ENCODE measurements at regions not wholly inside any gene's neighbourhood (a gene's known extent, or its start where the extent isn't known, plus 50 kb on each side); places are given as distances from the start of the nearest gene placed in this dataset.

DNA sequence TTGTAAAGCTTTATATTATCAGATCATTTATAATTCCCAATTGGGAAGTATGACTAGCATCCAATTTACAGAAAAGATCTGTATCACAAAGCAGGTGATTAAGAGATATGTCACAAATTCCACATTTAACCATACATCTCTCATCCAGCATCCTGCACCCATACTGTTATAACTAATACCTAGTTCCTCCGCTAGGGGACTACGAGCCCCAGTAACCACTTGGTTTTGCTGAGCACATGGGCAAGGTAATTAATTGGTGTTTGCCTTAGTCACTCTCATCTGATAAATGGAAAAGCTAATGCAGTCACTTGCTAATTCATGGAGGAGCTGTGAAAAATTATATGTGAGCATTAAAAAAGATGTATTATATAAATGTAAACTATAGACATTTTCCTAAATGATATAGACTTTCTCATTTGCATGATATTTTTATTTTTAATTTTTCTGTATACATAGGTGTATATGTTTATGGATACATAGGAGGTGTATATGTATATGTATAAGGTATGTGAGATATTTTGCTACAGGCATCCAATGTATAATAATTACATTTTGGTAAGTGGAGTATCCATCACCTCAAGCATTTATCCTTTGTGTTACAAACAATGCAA lies 1031.8 kb downstream of the GALC start:
- DNase-seq (ENCODE audit: low read depth) = no peak
- no peak overlapping the region for H3K4me3 ChIP-seq (ENCODE audit: low read depth, low read length)
- TF ChIP-seq, protein P1, sequence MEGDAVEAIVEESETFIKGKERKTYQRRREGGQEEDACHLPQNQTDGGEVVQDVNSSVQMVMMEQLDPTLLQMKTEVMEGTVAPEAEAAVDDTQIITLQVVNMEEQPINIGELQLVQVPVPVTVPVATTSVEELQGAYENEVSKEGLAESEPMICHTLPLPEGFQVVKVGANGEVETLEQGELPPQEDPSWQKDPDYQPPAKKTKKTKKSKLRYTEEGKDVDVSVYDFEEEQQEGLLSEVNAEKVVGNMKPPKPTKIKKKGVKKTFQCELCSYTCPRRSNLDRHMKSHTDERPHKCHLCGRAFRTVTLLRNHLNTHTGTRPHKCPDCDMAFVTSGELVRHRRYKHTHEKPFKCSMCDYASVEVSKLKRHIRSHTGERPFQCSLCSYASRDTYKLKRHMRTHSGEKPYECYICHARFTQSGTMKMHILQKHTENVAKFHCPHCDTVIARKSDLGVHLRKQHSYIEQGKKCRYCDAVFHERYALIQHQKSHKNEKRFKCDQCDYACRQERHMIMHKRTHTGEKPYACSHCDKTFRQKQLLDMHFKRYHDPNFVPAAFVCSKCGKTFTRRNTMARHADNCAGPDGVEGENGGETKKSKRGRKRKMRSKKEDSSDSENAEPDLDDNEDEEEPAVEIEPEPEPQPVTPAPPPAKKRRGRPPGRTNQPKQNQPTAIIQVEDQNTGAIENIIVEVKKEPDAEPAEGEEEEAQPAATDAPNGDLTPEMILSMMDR (IDR thresholded peaks at IDR 0.05; ENCODE audit: low read depth, low read length, missing control alignments) = peak; percentile 51
- in situ Hi-C loops (cut with HindIII; ENCODE audit: low sequenced_read_pairs) = no loop called here

DNA sequence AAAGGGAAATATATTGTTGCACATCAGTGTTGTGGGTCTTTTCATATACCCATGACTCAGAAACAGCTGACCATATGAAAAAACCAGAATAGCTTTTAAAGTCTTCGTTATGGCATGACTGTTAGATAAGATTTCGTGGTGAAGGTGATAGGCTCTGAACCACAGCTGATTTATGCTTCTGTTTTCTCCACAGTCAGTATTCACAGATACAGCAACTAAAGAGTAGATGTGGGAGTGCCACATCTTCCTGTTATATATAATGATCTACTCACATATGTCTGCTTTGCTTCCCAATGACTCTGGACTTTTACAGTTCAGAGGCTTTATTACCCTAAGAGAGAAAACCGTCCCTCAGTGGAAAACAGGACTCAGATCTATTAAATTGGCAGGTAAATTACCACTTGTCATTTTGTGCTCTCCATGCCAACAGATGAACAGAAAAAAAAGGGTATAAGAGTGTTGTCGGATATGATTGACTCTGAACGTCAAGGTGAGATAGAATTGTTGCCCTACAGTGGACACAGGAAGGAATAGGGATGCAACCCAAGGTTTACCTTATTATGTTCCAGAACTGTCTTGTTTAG lies 1037.1 kb downstream of the GALC start:
- in situ Hi-C loops (cut with HindIII; ENCODE audit: low sequenced_read_pairs) = no loop called here
- no peak overlapping the region for H3K4me3 ChIP-seq (ENCODE audit: low read depth, low read length)
- TF ChIP-seq, protein P1 (IDR thresholded peaks at IDR 0.05; ENCODE audit: low read depth, low read length, missing control alignments) = no peak
- no peak for DNase-seq (ENCODE audit: low read depth)

DNA sequence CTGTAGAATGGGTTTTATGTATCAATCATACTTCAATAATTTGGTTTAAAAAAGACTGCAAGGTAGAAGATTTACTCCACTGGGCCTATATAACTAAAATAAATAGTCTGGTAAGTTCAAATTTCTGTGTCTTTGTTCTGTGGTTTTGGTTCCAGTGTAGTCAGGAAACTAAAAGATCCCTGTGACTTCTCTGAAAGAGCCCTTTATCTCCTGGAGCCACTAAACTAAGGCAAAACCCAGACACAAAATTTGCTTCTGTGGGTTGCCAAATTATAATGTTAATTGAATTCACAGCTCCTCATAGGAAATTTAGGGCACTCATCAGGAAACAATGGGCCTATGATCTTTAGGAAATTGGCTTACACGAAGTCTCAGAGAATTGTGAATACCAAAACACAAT lies 1038.4 kb downstream of the GALC start:
- TF ChIP-seq, protein P1 (IDR thresholded peaks at IDR 0.05; ENCODE audit: low read depth, low read length, missing control alignments) = no peak
- in situ Hi-C loops (cut with HindIII; ENCODE audit: low sequenced_read_pairs) = no loop called here
- no peak for DNase-seq (ENCODE audit: low read depth)

DNA sequence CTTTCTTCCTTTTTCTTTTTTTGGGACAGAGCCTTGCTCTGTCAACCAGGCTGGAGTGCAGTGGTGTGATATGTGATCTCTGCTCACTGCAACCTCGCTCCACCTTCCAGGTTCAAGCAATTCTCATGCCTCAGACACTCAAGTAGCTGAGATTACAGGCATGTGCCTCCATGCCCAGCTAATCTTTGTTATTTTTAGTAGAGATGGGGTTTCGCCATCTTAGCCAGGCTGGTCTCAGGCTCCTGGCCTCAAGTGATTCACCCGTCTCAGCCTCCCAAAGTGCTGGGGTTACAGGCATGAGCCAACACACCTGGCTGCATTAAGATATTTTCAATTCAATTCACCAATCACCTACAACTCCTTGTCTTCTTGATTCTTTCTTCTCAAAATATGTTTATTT lies 1046.5 kb downstream of the GALC start:
- TF ChIP-seq, protein P1 (IDR thresholded peaks at IDR 0.05; ENCODE audit: low read depth, low read length, missing control alignments) = no peak

More for the DNA sequence above, 1038.4 kb downstream of the GALC start:
- H3K4me3 ChIP-seq (ENCODE audit: low read depth, low read length) = no peak overlapping the region

DNA sequence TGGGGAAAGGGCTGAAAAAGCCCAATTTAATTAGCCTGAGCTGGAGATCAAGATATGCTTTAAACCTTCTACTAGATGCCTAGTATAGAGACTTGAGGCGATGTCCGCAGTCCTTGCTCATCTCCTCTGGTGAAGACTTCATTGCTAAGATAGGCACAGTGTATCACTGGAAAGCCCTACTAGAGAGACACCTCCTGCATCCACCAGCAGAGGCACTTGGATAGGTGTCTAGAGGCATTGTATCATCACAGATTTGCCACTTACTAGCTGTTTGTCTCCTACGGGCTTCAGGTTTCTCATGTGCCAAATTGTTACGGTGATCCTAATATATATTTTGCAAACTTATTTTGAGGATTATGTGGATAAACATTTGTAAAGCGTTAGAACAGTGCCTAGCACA lies 1048.5 kb downstream of the GALC start:
- TF ChIP-seq, protein P1 (IDR thresholded peaks at IDR 0.05; ENCODE audit: low read depth, low read length, missing control alignments) = no peak
- in situ Hi-C loops (cut with HindIII; ENCODE audit: low sequenced_read_pairs) = no loop called here
- no peak overlapping the region for H3K4me3 ChIP-seq (ENCODE audit: low read depth, low read length)
- DNase-seq (ENCODE audit: low read depth) = no peak

More for the DNA sequence above, 1046.5 kb downstream of the GALC start:
- in situ Hi-C loops (cut with HindIII; ENCODE audit: low sequenced_read_pairs) = no loop called here
- no peak overlapping the region for H3K4me3 ChIP-seq (ENCODE audit: low read depth, low read length)
- DNase-seq (ENCODE audit: low read depth) = no peak

DNA sequence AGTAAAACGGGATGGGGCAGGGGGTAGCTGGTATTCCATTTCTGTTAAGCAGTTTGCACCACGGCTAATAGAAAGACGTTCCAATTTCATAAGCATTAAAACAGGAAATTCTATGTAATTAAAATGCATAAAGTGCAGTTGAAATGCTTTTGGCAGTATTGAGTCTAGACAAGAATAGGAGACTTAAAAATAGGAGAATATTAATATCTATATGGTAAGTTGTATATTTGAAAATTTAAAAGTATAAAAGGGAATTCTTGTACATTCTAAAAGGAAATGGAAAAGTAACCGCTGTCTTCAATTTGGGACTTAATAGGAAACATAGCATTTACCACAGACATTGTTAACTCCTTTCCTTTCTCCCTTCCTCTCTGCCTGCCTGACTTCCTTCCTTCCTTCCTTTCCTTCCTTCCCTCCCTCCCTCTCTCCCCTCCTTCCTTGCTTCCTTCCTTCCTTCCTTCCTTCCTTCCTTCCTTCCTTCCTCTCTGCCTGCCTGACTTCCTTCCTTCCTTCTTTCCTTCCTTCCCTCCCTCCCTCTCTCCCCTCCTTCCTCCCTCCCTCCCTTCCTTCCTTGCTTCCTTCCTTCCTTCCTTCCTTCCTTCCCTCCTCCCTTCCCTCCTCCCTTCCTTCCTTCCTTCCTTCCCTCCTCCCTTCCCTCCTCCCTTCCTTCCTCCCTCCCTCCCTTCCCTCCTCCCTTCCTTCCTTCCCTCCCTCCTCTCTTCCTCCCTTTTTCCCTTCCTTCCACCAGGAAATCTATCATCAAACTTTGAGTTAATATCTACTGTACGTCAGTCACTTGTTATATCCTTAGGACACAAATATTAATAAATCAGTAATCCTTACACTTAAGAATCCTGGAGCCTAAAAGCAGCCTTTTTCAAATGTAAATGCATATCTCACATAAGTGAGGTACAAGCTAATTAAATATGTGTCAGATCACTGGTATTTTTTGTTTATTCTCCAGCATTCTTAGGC lies 1049.3 kb downstream of the GALC start:
- no peak overlapping the region for H3K4me3 ChIP-seq (ENCODE audit: low read depth, low read length)
- DNase-seq (ENCODE audit: low read depth) = no peak
- TF ChIP-seq, protein P1 (IDR thresholded peaks at IDR 0.05; ENCODE audit: low read depth, low read length, missing control alignments) = no peak
- in situ Hi-C loops (cut with HindIII; ENCODE audit: low sequenced_read_pairs) = no loop called here

Measured in astrocyte of the cerebellum (primary cell).